ENCODE measurements at regions not wholly inside any gene's neighbourhood (a gene's known extent, or its start where the extent isn't known, plus 50 kb on each side); places are given as distances from the start of the nearest gene placed in this dataset.
"Not testable (repeated sequence)": the region's sequence is repeated elsewhere in the genome, so short reads cannot be mapped to it uniquely, and the experiment has no call there.

GRCh38 chr11:135023499-135023898 lies 611.5 kb upstream of the B3GAT1 start:
- no peaks in the 10 kb centered on the region for H3K4me1 ChIP-seq (ENCODE audit: low read length)

GRCh38 chr11:135022454-135022853 lies 610.4 kb upstream of the B3GAT1 start:
- Histone ChIP-seq H2AFZ (ENCODE audit: low read length) (no peak overlapping the region), H3K9me3 (ENCODE audit: low read length) (no peaks in the 10 kb centered on the region), H3K4me3 (ENCODE audit: low read length) (no peak overlapping the region), H3K4me2 (ENCODE audit: low read depth, low read length, poor library complexity, severe bottlenecking) (no peak overlapping the region), H4K20me1 (ENCODE audit: insufficient read depth, low read depth, low read length) (no peaks in the 10 kb centered on the region), H3K9ac (ENCODE audit: low read length) (no peak overlapping the region), H3K79me2 (ENCODE audit: low read length) (no peaks in the 10 kb centered on the region), H3K27me3 (ENCODE audit: low read length) (no peaks in the 10 kb centered on the region), H3K27ac (ENCODE audit: low read length) (no peak overlapping the region), H3K4me1 (ENCODE audit: low read length) (no peaks in the 10 kb centered on the region), H3K9me2 (replicated peaks; ENCODE audit: insufficient read depth, low read length) (no peaks in the 10 kb centered on the region), H3K36me3 (ENCODE audit: insufficient read depth, low read length) (no peaks in the 10 kb centered on the region)
- no peak for DNase-seq

More at GRCh38 chr11:135023499-135023898, 611.5 kb upstream of the B3GAT1 start:
- Histone ChIP-seq H3K9me3 (ENCODE audit: low read length) (no peaks in the 10 kb centered on the region), H3K9ac (ENCODE audit: low read length) (no peak overlapping the region), H3K4me2 (ENCODE audit: low read depth, low read length, poor library complexity, severe bottlenecking) (no peak overlapping the region), H3K79me2 (ENCODE audit: low read length) (no peaks in the 10 kb centered on the region), H3K9me2 (replicated peaks; ENCODE audit: insufficient read depth, low read length) (no peaks in the 10 kb centered on the region), H3K36me3 (ENCODE audit: insufficient read depth, low read length) (no peaks in the 10 kb centered on the region), H3K27ac (ENCODE audit: low read length) (no peak overlapping the region), H4K20me1 (ENCODE audit: insufficient read depth, low read depth, low read length) (no peaks in the 10 kb centered on the region), H2AFZ (ENCODE audit: low read length) (no peak overlapping the region), H3K27me3 (ENCODE audit: low read length) (no peaks in the 10 kb centered on the region), H3K4me3 (ENCODE audit: low read length) (no peak overlapping the region)
- DNase-seq, result no peak

GRCh38 chr11:135019899-135020298 lies 607.9 kb upstream of the B3GAT1 start:
- Histone ChIP-seq H3K9me2 (replicated peaks; ENCODE audit: insufficient read depth, low read length) (no peaks in the 10 kb centered on the region), H3K9me3 (ENCODE audit: low read length) (no peaks in the 10 kb centered on the region), H3K4me3 (ENCODE audit: low read length) (no peak overlapping the region), H4K20me1 (ENCODE audit: insufficient read depth, low read depth, low read length) (no peaks in the 10 kb centered on the region), H3K4me1 (ENCODE audit: low read length) (no peaks in the 10 kb centered on the region), H2AFZ (ENCODE audit: low read length) (no peak overlapping the region), H3K9ac (ENCODE audit: low read length) (no peak overlapping the region), H3K4me2 (ENCODE audit: low read depth, low read length, poor library complexity, severe bottlenecking) (no peak overlapping the region), H3K79me2 (ENCODE audit: low read length) (no peaks in the 10 kb centered on the region), H3K36me3 (ENCODE audit: insufficient read depth, low read length) (no peaks in the 10 kb centered on the region), H3K27me3 (ENCODE audit: low read length) (no peaks in the 10 kb centered on the region), H3K27ac (ENCODE audit: low read length) (no peak overlapping the region)
- no peak for DNase-seq

GRCh38 chr11:135019343-135019871 lies 607.4 kb upstream of the B3GAT1 start:
- Histone ChIP-seq H3K9me2 (replicated peaks; ENCODE audit: insufficient read depth, low read length) (no peaks in the 10 kb centered on the region), H3K4me1 (ENCODE audit: low read length) (no peaks in the 10 kb centered on the region), H3K27ac (ENCODE audit: low read length) (no peak overlapping the region), H4K20me1 (ENCODE audit: insufficient read depth, low read depth, low read length) (no peaks in the 10 kb centered on the region), H3K4me3 (ENCODE audit: low read length) (no peak overlapping the region), H3K4me2 (ENCODE audit: low read depth, low read length, poor library complexity, severe bottlenecking) (no peak overlapping the region), H3K9me3 (ENCODE audit: low read length) (no peaks in the 10 kb centered on the region), H3K79me2 (ENCODE audit: low read length) (no peaks in the 10 kb centered on the region), H3K27me3 (ENCODE audit: low read length) (no peaks in the 10 kb centered on the region), H2AFZ (ENCODE audit: low read length) (no peak overlapping the region), H3K9ac (ENCODE audit: low read length) (no peak overlapping the region), H3K36me3 (ENCODE audit: insufficient read depth, low read length) (no peaks in the 10 kb centered on the region)
- no peak for DNase-seq

- Histone ChIP-seq H3K27ac (ENCODE audit: low read length) (no peak overlapping the region), H3K79me2 (ENCODE audit: low read length) (no peaks in the 10 kb centered on the region), H3K36me3 (ENCODE audit: insufficient read depth, low read length) (no peaks in the 10 kb centered on the region), H3K9me2 (replicated peaks; ENCODE audit: insufficient read depth, low read length) (no peaks in the 10 kb centered on the region), H4K20me1 (ENCODE audit: insufficient read depth, low read depth, low read length) (no peaks in the 10 kb centered on the region), H2AFZ (ENCODE audit: low read length) (no peak overlapping the region), H3K9ac (ENCODE audit: low read length) (no peak overlapping the region), H3K27me3 (ENCODE audit: low read length) (no peaks in the 10 kb centered on the region), H3K9me3 (ENCODE audit: low read length) (no peaks in the 10 kb centered on the region), H3K4me3 (ENCODE audit: low read length) (no peak overlapping the region), H3K4me1 (ENCODE audit: low read length) (no peaks in the 10 kb centered on the region), H3K4me2 (ENCODE audit: low read depth, low read length, poor library complexity, severe bottlenecking) (no peak overlapping the region)
- DNase-seq, result no peak
These were observed 605.3 kb upstream of the B3GAT1 start for GRCh38 chr11:135017296-135017695.

- no peak overlapping the region for H3K4me2 ChIP-seq (ENCODE audit: low read depth, low read length, poor library complexity, severe bottlenecking)
- H3K36me3 ChIP-seq (ENCODE audit: insufficient read depth, low read length), result no peaks in the 10 kb centered on the region
- no peak overlapping the region for H3K27ac ChIP-seq (ENCODE audit: low read length)
- H4K20me1 ChIP-seq (ENCODE audit: insufficient read depth, low read depth, low read length), result no peaks in the 10 kb centered on the region
- H3K9ac ChIP-seq (ENCODE audit: low read length), result no peak overlapping the region
- no peak overlapping the region for H2AFZ ChIP-seq (ENCODE audit: low read length)
- no peaks in the 10 kb centered on the region for H3K9me2 ChIP-seq (replicated peaks; ENCODE audit: insufficient read depth, low read length)
- no peaks in the 10 kb centered on the region for H3K4me1 ChIP-seq (ENCODE audit: low read length)
- no peak for DNase-seq
- no peak overlapping the region for H3K4me3 ChIP-seq (ENCODE audit: low read length)
- H3K9me3 ChIP-seq (ENCODE audit: low read length), result no peaks in the 10 kb centered on the region
- no peaks in the 10 kb centered on the region for H3K27me3 ChIP-seq (ENCODE audit: low read length)
- H3K79me2 ChIP-seq (ENCODE audit: low read length), result no peaks in the 10 kb centered on the region
These were observed 603.9 kb upstream of the B3GAT1 start for GRCh38 chr11:135015966-135016365.

- H3K36me3 ChIP-seq (ENCODE audit: insufficient read depth, low read length); H3K9me3 ChIP-seq (ENCODE audit: low read length); H4K20me1 ChIP-seq (ENCODE audit: insufficient read depth, low read depth, low read length); H3K9ac ChIP-seq (ENCODE audit: low read length); H3K27ac ChIP-seq (ENCODE audit: low read length); DNase-seq; H2AFZ ChIP-seq (ENCODE audit: low read length); H3K4me2 ChIP-seq (ENCODE audit: low read depth, low read length, poor library complexity, severe bottlenecking); H3K79me2 ChIP-seq (ENCODE audit: low read length); H3K4me1 ChIP-seq (ENCODE audit: low read length); H3K4me3 ChIP-seq (ENCODE audit: low read length); H3K9me2 ChIP-seq (replicated peaks; ENCODE audit: insufficient read depth, low read length); H3K27me3 ChIP-seq (ENCODE audit: low read length): not testable (repeated sequence)
These were observed 599.3 kb upstream of the B3GAT1 start for GRCh38 chr11:135011313-135011712.

- H3K9ac ChIP-seq (ENCODE audit: low read length), result no peak overlapping the region
- H3K9me3 ChIP-seq (ENCODE audit: low read length), result no peaks in the 10 kb centered on the region
- H2AFZ ChIP-seq (ENCODE audit: low read length), result no peak overlapping the region
- no peaks in the 10 kb centered on the region for H3K36me3 ChIP-seq (ENCODE audit: insufficient read depth, low read length)
- H3K79me2 ChIP-seq (ENCODE audit: low read length), result no peaks in the 10 kb centered on the region
- H3K4me2 ChIP-seq (ENCODE audit: low read depth, low read length, poor library complexity, severe bottlenecking), result no peak overlapping the region
- no peaks in the 10 kb centered on the region for H3K27me3 ChIP-seq (ENCODE audit: low read length)
- H3K4me3 ChIP-seq (ENCODE audit: low read length), result no peak overlapping the region
- no peak for DNase-seq
- no peaks in the 10 kb centered on the region for H3K4me1 ChIP-seq (ENCODE audit: low read length)
- no peaks in the 10 kb centered on the region for H4K20me1 ChIP-seq (ENCODE audit: insufficient read depth, low read depth, low read length)
- no peaks in the 10 kb centered on the region for H3K9me2 ChIP-seq (replicated peaks; ENCODE audit: insufficient read depth, low read length)
- no peak overlapping the region for H3K27ac ChIP-seq (ENCODE audit: low read length)
These were observed 597.1 kb upstream of the B3GAT1 start for GRCh38 chr11:135009125-135009524.

GRCh38 chr11:135008412-135008811 lies 596.4 kb upstream of the B3GAT1 start:
- Histone ChIP-seq H3K9me3 (ENCODE audit: low read length) (no peaks in the 10 kb centered on the region), H3K27ac (ENCODE audit: low read length) (no peak overlapping the region), H3K27me3 (ENCODE audit: low read length) (no peaks in the 10 kb centered on the region), H3K4me1 (ENCODE audit: low read length) (no peaks in the 10 kb centered on the region), H2AFZ (ENCODE audit: low read length) (no peak overlapping the region), H3K4me2 (ENCODE audit: low read depth, low read length, poor library complexity, severe bottlenecking) (no peak overlapping the region), H3K79me2 (ENCODE audit: low read length) (no peaks in the 10 kb centered on the region), H3K36me3 (ENCODE audit: insufficient read depth, low read length) (no peaks in the 10 kb centered on the region), H3K4me3 (ENCODE audit: low read length) (no peak overlapping the region), H3K9me2 (replicated peaks; ENCODE audit: insufficient read depth, low read length) (no peaks in the 10 kb centered on the region), H4K20me1 (ENCODE audit: insufficient read depth, low read depth, low read length) (no peaks in the 10 kb centered on the region), H3K9ac (ENCODE audit: low read length) (no peak overlapping the region)
- DNase-seq, result no peak

Measured in Karpas-422 (cell line).